Stomach (tissue), 8 donors: ENCODE measurements at regions not wholly inside any gene's neighbourhood (a gene's known extent, or its start where the extent isn't known, plus 50 kb on each side); places are given as distances from the start of the nearest gene placed in this dataset.
A peak's percentile ranks its signal among the peaks of the same experiment; 100 is the strongest.
"Not testable (repeated sequence)": the region's sequence is repeated elsewhere in the genome, so short reads cannot be mapped to it uniquely, and the experiment has no call there.

Source experiments
- DNase-seq, 2 donors: peaks; one replicate each; pipeline versions ENCODE4 v3.0.0 to v3.0.0-alpha.2; 2013 to 2019
- H3K27ac ChIP-seq, 5 donors: fragments of 200-600 bp in 4 of 5; sonication (generic) in 4 of 5; one replicate each; pipeline ENCODE4 v1.5.1; 2013 to 2019; ENCODE audit warnings: mild to moderate bottlenecking in 1 of 5, moderate library complexity in 1 of 5
- H3K27me3 ChIP-seq, 3 donors: fragments of 200-600 bp; sonication (generic); one replicate each; pipeline ENCODE4 v1.5.1; 2017 to 2019; ENCODE audit warnings: mixed run types in 1 of 3
- H3K36me3 ChIP-seq, 4 donors: fragments of 200-600 bp; sonication (generic); 1 replicate in 3 of 4; 2 replicates in 1 of 4; pipeline ENCODE4 v1.5.1; 2016 to 2019
- H3K4me1 ChIP-seq, 4 donors: fragments of 200-600 bp; sonication (generic); one replicate each; pipeline ENCODE4 v1.5.1; 2016 to 2019
- H3K4me3 ChIP-seq, 4 donors: fragments of 200-600 bp; sonication (generic) in 3 of 4; one replicate each; pipeline ENCODE4 v1.5.1; 2016 to 2019; ENCODE audit warnings: mild to moderate bottlenecking in 1 of 4
- H3K9me3 ChIP-seq, 4 donors: fragments of 200-600 bp; sonication (generic); one replicate each; pipeline ENCODE4 v1.5.1; 2016 to 2019
- CTCF ChIP-seq, 7 experiments: fragments of 450-650 bp in 4 of 7; fragments of 200-600 bp in 3 of 7; sonication (generic) in 3 of 7; IDR thresholded peaks; one replicate each; pipeline ENCODE4 v1.5.1; 2016 to 2019; ENCODE audit warnings: antibody characterized with exemption in 7 of 7, control low read depth in 2 of 7, mild to moderate bottlenecking in 1 of 7
- WGBS, 5 donors: extraction: QIAGEN DNeasy Blood & Tissue Kit in 3 of 5; methylation state at CpG; one replicate each; pipeline versions ENCODE4 v1.1.5 to v1.1.7; 2013 to 2018; 5-methylcytosine and 5-hydroxymethylcytosine counted together
- intact Hi-C: fragments of 100-400 bp; cut with DNase I; formaldehyde crosslinking; loops from one replicate; pipeline ENCODE4 v1.15.1; 2023; ENCODE audit warnings: low total_unique reads
- donor health status: healthy with polysubstance abuse.
- donor health status: Bipolar disorder and iron deficiency.
- donor health status: healthy.

- H3K9me3 ChIP-seq, H3K27ac ChIP-seq, H3K4me3 ChIP-seq, intact Hi-C loops, DNase-seq, H3K36me3 ChIP-seq: not testable (repeated sequence)
- peaks cover 0 to 19% (median 15%) of the 10 kb centered on the region in 4 donors for H3K4me1 ChIP-seq
- peaks cover 0 to 19% (median 0%) of the 10 kb centered on the region in 3 donors for H3K27me3 ChIP-seq
- 71 to 89% (median 76%) methylated on average over 5 of the region's 5 CpGs for WGBS, 5 donors
Observed at GRCh38 chr5:177941386-177941785, 54.7 kb downstream of the PROP1 start.

DNA sequence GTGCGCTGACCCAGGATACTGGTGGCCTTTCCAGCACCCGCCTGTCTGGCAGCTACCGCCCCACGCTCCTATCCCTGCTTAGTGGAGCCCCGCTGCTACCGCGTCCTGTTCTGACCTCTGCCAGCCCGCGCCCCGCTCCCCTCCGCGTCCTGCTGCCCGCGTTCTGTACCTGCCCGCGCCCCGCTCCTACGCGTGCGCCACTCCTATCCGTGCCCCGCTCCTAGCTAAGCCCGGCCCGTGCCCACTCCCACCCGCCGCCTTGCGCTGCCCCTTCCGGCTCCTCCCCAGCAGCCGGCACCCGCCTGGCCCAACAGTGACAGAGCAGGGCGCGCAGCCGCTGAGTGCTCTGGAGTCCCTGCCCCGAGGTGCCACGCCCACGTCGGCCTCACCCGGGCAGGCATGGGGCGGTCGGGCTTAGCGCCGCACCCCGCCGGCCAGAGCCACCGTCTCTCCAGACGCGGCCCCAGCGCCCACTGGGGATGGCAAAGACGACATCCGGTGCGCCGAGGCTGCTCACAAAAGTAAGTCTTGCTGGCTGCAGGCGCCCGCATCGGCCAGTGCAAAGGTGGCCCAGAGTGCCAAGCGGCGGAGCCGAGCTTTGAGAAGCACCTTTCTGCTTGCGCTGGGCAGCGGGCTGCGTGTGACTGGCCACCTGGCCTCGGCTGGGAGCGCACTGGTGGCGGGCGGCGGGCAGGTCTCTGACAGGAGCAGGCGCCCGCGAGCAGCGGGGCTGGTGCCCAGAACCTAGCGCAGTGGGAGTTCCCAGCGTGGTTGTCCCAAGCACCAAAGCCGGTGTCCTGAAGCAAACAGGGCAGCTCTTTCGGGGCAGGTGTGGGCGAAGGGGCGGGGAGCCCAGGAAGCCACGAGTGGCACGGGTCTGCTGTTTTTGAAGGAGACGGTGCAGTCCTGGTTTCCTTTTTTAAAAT, 56.5 kb downstream of the PROP1 start:
- Histone ChIP-seq H3K27ac (peak overlapping the region in 2 of 5 donors; percentile 18 to 49), H3K4me3 (peak overlapping the region; percentile 39 to 57 (median 46)), H3K4me1 (peaks cover 0 to 19% (median 15%) of the 10 kb centered on the region in 4 donors), H3K27me3 (peaks cover 0 to 19% (median 0%) of the 10 kb centered on the region in 3 donors)
- intact Hi-C loops, H3K36me3 ChIP-seq, H3K9me3 ChIP-seq: not testable (repeated sequence)
- DNase-seq = peak; percentile 71 to 75
- WGBS, 5 donors = 1 to 6% (median 3%) methylated on average over 15 to 53 of the region's 79 CpGs

- Histone ChIP-seq H3K27me3 (peaks cover 0 to 18% (median 0%) of the 10 kb centered on the region in 3 donors), H3K4me1 (peaks cover 0 to 18% (median 14%) of the 10 kb centered on the region in 4 donors), H3K27ac (peak overlapping the region in 1 of 5 donors; percentile 18), H3K4me3 (peak overlapping the region; percentile 39 to 57 (median 46))
- DNase-seq, H3K36me3 ChIP-seq, intact Hi-C loops, H3K9me3 ChIP-seq: not testable (repeated sequence)
- WGBS, 5 donors = 18 to 30% (median 24%) methylated on average over 3 to 7 of the region's 7 CpGs
Observed at GRCh38 chr5:177938767-177939166, 57.3 kb downstream of the PROP1 start.

- peak in 1 of 7 experiments; percentile 18 for TF ChIP-seq CTCF (IDR thresholded peaks at IDR 0.05)
- H3K27ac ChIP-seq, H3K36me3 ChIP-seq, DNase-seq, H3K4me3 ChIP-seq, H3K9me3 ChIP-seq, intact Hi-C loops, H3K4me1 ChIP-seq: not testable (repeated sequence)
- peaks cover 0 to 11% (median 0%) of the 10 kb centered on the region in 3 donors for H3K27me3 ChIP-seq
Observed at GRCh38 chr5:177934233-177934632, 61.8 kb downstream of the PROP1 start.

DNA sequence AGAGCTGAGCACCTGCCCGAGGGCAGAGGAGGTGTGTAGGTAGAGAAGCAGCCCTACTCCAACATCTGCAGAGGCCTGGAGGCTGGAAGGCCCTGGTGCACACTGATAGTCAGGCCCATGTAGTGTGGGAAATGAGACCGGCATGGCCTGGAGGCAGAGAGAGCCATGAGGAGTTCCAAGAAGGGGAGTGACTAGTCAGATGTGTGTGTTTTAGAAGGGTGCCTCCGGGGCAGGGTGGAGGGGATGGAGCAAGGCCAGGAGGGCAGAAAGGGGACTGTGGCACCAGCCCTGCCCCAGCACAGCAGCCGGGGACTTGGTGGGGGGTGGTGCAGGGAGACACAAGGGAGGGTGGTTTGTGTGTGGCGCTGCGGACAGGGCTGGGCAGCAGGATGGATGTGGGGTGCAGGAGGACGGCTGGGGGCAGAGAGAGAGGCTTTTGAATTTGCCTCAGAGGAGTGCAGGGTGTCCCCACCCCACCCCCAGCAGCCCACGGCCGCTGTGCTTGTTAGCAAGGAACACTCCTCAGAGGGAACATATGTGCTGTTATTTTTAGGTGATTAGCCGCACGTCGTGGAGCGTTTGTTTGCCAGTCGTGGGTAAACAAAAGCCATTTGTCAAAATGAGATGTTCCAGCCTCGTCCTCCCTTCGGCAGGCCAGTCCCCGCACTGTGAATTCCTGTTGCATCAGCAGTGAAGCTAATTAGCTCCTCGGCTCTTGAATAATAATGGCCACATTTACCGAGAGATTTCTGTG, 65.6 kb downstream of the PROP1 start:
- H3K4me1 ChIP-seq, H3K9me3 ChIP-seq, H3K36me3 ChIP-seq, H3K4me3 ChIP-seq, H3K27ac ChIP-seq, intact Hi-C loops, H3K27me3 ChIP-seq: not testable (repeated sequence)
- peak in 1 of 2 donors; percentile 10 for DNase-seq
- 20 to 52% (median 34%) methylated on average over 10 to 18 of the region's 19 CpGs for whole genome bisulfite sequencing, 5 donors

DNA sequence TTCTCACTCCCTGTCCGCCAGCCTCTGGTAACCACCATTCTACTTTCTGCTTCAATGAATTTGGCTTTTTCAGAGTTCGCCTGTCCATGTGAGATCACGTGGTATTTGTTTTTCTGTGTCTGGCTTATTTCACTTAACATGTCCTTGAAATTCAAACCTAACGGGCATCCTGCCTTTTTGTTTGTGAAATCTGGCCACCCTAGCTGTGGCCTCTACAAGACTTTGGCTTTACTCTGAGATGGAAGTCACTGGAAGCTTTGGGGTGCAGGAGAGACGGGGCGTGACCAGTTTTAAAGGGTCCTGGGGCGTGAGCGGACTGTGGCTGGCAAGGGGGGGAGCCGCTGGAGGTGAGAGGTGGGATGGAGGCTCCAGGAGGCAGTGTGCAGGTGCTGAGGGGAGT, 66.4 kb downstream of the PROP1 start:
- H3K4me3 ChIP-seq, H3K27ac ChIP-seq, H3K36me3 ChIP-seq, intact Hi-C loops, H3K4me1 ChIP-seq, H3K9me3 ChIP-seq, H3K27me3 ChIP-seq, DNase-seq: not testable (repeated sequence)
- 94 to 100% (median 97%) methylated on average over 5 to 7 of the region's 9 CpGs; no CpG with 5 or more reads in 1 of the 5 donors for WGBS, 5 donors

DNA sequence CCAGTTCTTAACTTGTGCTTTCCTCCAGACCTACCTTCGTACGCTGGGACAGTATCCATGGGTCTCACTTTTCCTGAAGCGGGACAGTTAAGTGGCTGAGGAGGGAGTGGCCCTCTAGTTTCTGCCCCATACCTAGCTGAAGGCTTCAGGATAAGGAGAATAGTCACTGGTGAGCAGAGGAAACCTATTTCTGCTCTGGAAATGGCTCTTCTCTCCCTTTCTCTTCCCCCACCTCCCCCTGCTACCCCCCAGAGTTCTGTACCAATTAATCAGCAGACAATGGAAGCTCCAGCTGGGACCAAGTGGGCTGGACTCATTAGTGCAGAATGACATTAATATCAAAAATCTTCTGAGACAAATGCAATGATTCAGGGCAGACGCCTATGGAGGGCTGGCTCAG, 68.5 kb downstream of the PROP1 start:
- H3K4me1 ChIP-seq, H3K27ac ChIP-seq, H3K9me3 ChIP-seq, DNase-seq, H3K36me3 ChIP-seq, H3K27me3 ChIP-seq, H3K4me3 ChIP-seq, intact Hi-C loops: not testable (repeated sequence)
- WGBS, 5 donors = no CpG with 5 or more reads among the region's 4 CpGs

GRCh38 chr5:177924577-177924976, 71.5 kb downstream of the PROP1 start:
- intact Hi-C loops, DNase-seq: not testable (repeated sequence)

GRCh38 chr5:177923837-177924236, 72.2 kb downstream of the PROP1 start:
- 13 to 45% (median 28%) methylated on average over 3 of the region's 4 CpGs for WGBS, 5 donors
- intact Hi-C loops = not testable (repeated sequence)

More at GRCh38 chr5:177924577-177924976, 71.5 kb downstream of the PROP1 start:
- H3K4me1 ChIP-seq, H3K27me3 ChIP-seq, H3K4me3 ChIP-seq, H3K9me3 ChIP-seq, H3K36me3 ChIP-seq: not testable (repeated sequence)
- 0 to 61% (median 30%) methylated on average over 1 to 3 of the region's 11 CpGs; no CpG with 5 or more reads in 2 of the 5 donors for WGBS, 5 donors
- H3K27ac ChIP-seq = peak overlapping the region in 1 of 5 donors; percentile 50

DNA sequence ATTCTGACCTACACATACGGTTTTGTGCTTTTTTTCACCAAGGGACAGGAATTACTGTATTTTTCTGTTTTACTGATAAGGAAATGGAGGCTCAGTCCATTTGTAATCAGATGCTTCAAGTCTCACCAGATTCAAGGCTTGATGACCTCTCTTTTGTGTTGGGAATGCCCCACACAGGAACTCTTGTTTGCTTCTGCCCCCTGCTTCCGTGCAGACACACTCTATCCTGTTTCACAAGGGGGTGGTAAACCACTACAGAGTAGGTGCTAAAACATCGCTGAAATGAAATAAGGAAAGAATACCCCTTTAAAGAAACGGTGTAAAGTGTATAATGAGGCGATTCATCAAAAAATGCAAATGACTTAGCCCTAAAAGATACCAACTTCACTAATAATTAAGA, 72.9 kb downstream of the PROP1 start:
- H3K9me3 ChIP-seq, intact Hi-C loops, H3K27me3 ChIP-seq, H3K27ac ChIP-seq, H3K4me3 ChIP-seq, DNase-seq, H3K4me1 ChIP-seq, H3K36me3 ChIP-seq: not testable (repeated sequence)
- WGBS, 5 donors = 43 to 77% (median 64%) methylated on average over 2 to 4 of the region's 5 CpGs

More at GRCh38 chr5:177923837-177924236, 72.2 kb downstream of the PROP1 start:
- not testable (repeated sequence) for H3K9me3 ChIP-seq, H3K4me1 ChIP-seq, H3K36me3 ChIP-seq, H3K4me3 ChIP-seq, DNase-seq, H3K27ac ChIP-seq, H3K27me3 ChIP-seq
